GM13976 (cell line): ENCODE measurements at regions not wholly inside any gene's neighbourhood (a gene's known extent, or its start where the extent isn't known, plus 50 kb on each side); places are given as distances from the start of the nearest gene placed in this dataset.

Source experiments
- DNase-seq: peaks from one replicate; pipeline ENCODE4 v3.0.0; 2012; ENCODE audit warnings: low spot score
- in situ Hi-C: fragments of 300-500 bp; cut with MboI; formaldehyde crosslinking; loops from one replicate; pipeline ENCODE4 v1.12.0; 2022; ENCODE audit warnings: low sequenced_read_pairs, mixed read lengths, inconsistent platforms; ENCODE audit not compliant: unreplicated experiment
- TF ChIP-seq, protein P1 (sequence below): IDR thresholded peaks from 2 replicates; pipeline ENCODE4 v1.5.1; 2012; ENCODE audit warnings: borderline replicate concordance, mild to moderate bottlenecking; ENCODE audit not compliant: insufficient read depth; ENCODE audit errors: extremely low read depth, missing control alignments, control extremely low read depth

DNA sequence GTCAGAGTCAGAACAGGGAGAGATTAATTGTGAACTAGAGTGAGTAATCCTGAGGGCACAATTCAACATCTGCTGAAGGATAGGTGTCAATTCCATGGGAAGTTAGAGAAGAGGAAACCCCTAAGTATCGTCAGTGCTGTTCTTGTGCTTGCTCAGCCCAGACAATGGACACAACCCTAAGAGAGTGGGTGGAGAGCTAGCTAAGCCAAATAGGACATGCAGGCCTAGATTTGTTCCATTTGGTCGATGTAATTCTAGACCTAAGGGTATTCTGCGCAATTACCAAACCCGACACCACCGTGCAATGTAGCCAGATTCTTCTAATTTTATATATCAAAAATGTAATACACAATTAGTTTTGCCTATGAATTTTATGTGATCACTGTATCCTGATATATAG, 431.6 kb downstream of the SH3GL2 start:
- in situ Hi-C loops: no loop called here
- TF ChIP-seq, protein P1, sequence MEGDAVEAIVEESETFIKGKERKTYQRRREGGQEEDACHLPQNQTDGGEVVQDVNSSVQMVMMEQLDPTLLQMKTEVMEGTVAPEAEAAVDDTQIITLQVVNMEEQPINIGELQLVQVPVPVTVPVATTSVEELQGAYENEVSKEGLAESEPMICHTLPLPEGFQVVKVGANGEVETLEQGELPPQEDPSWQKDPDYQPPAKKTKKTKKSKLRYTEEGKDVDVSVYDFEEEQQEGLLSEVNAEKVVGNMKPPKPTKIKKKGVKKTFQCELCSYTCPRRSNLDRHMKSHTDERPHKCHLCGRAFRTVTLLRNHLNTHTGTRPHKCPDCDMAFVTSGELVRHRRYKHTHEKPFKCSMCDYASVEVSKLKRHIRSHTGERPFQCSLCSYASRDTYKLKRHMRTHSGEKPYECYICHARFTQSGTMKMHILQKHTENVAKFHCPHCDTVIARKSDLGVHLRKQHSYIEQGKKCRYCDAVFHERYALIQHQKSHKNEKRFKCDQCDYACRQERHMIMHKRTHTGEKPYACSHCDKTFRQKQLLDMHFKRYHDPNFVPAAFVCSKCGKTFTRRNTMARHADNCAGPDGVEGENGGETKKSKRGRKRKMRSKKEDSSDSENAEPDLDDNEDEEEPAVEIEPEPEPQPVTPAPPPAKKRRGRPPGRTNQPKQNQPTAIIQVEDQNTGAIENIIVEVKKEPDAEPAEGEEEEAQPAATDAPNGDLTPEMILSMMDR: no peak
- DNase-seq: no peak

DNA sequence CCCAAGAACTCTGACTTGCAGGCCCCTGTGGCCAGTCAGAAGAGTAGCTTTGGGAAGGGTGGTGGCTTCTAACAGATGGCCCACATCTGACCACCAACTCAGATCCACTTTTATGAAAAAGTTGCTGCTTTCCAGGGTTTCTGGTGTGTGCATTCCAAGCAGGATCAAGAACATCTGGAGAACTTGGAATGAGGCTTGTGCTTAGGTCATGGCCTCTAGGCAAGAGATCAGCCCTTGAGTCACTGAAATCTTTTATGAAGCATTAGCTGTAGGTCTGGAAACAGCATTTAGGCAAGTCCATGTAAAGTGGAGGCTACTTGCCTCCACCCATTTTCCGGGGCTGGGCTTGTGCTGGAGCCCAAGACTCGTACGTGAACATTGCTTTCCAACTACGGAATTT, 433.3 kb downstream of the SH3GL2 start:
- TF ChIP-seq, protein P1: no peak
- in situ Hi-C loops: no loop called here
- DNase-seq: no peak

DNA sequence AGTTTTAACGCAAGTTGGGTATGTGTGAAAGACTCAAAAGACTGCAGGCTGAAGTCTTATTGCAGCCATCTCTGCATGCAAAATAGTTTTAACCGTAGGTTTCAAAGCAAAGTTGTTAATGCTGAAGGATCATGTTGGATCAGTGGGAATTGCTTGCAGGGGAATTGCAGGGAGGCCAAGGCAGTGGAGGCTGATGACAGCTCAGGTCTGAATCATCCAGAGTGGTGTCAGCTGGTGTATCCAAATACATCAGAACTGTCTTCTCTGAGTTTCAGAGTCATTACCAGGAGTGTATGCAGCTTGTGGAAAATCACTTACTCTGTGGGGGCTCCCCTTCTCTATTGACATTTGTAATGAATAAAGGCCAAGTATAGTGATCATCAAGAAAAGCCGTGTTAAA, 435.7 kb downstream of the SH3GL2 start:
- TF ChIP-seq, protein P1: no peak
- in situ Hi-C loops: no loop called here
- DNase-seq: no peak

DNA sequence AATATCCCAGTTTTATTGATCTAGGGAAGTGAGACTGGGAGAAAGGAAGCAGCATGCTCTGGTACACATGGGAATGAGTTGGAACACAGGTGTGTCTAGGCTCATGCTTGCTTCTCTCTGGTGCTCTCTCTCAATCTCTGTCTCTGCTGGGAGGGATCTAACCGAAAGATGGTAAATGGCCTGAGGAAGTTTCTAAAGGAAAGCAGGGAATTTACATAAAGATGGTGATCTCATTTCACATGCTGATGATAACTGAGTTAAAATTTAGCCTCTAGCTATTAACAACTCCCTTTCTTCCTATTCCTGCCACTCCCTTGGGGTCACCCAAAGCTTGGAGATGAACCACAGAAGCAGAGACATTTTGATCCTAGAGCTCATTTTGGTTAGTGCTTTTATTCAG, 436.2 kb downstream of the SH3GL2 start:
- DNase-seq: no peak
- TF ChIP-seq, protein P1: no peak
- in situ Hi-C loops: no loop called here

DNA sequence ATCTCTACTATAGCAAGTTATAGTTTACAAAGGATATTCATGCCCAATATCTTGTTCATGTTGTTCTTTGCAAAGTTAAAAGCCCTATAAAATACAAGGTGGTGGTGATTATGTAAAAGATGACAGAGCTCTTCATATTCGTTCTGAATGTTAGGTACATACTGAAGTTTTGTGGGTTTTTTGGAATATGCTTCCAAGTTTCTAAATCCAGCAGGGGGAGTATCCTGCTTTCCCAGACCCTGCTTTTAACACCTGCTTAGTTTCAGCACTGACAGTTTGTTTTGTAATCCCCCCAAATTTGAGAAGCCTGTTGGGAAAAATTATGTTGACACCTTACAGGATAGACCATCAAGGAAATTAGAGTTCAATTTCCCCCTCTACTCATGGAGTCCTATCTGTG, 438.3 kb downstream of the SH3GL2 start:
- in situ Hi-C loops: no loop called here
- TF ChIP-seq, protein P1: no peak
- DNase-seq: no peak

DNA sequence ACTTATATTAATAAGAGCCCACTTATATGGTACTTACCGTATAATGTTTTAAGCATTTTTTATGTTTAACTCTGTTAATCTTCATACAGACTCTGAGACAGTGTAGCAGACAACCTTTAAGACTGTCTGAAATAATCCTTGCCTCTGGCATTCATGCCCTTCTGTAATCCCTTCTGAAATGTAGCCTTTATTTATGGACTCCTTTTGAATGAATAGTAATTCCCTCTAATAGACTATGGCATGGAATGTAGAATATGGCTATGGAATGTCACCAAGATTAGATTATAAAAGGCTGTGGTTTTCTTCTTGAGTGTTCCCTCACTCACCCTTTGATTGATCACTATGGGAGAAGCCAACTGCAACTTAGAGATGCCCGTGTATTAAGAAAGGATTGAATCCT, 439.4 kb downstream of the SH3GL2 start:
- DNase-seq: no peak

More for the DNA sequence above, 439.4 kb downstream of the SH3GL2 start:
- in situ Hi-C loops: no loop called here
- TF ChIP-seq, protein P1: no peak
